Esophagus squamous epithelium (tissue), 5 donors: ENCODE measurements at regions not wholly inside any gene's neighbourhood (a gene's known extent, or its start where the extent isn't known, plus 50 kb on each side); places are given as distances from the start of the nearest gene placed in this dataset.

Experiments
- DNase-seq: peaks from one replicate; lab custom pipeline; 2025; lab: John Stamatoyannopoulos, UW
- H3K27ac ChIP-seq, 4 donors: fragments of 200-600 bp; sonication (generic); one replicate each; pipeline ENCODE4 v1.5.1; 2016 to 2019; ENCODE audit warnings: mild to moderate bottlenecking in 1 of 4
- H3K27me3 ChIP-seq, 4 donors: fragments of 200-600 bp; sonication (generic); 1 replicate in 3 of 4; 2 replicates in 1 of 4; pipeline versions ENCODE4 v1.5.1 to v1.6.0; 2017 to 2021; ENCODE audit warnings: antibody characterized with exemption in 1 of 4
- H3K36me3 ChIP-seq, 3 donors: fragments of 200-600 bp; sonication (generic); one replicate each; pipeline ENCODE4 v1.5.1; 2016 to 2019
- H3K4me1 ChIP-seq, 3 donors: fragments of 200-600 bp; sonication (generic); one replicate each; pipeline ENCODE4 v1.5.1; 2017 to 2019
- H3K4me3 ChIP-seq, 4 donors: fragments of 200-600 bp; sonication (generic); 1 replicate in 3 of 4; 2 replicates in 1 of 4; pipeline ENCODE4 v1.5.1; 2016 to 2019; ENCODE audit warnings: mild to moderate bottlenecking in 2 of 4, moderate library complexity in 1 of 4
- H3K9me3 ChIP-seq, 3 donors: fragments of 200-600 bp; sonication (generic); one replicate each; pipeline ENCODE4 v1.5.1; 2016 to 2019
- POLR2A ChIP-seq, 4 donors: fragments of 450-650 bp; IDR thresholded peaks; one replicate each; pipeline ENCODE4 v1.6.1; 2017; ENCODE audit warnings: antibody characterized with exemption in 4 of 4, mild to moderate bottlenecking in 4 of 4, moderate library complexity in 3 of 4
- WGBS, 2 donors: methylation state at CpG; one replicate each; pipeline ENCODE4 v1.1.5; 2018; 5-methylcytosine and 5-hydroxymethylcytosine counted together
- intact Hi-C: fragments of 100-400 bp; cut with DNase I; formaldehyde crosslinking; loops from one replicate; pipeline ENCODE4 v1.15.0; 2022
- TF ChIP-seq, protein P1 (sequence below), 6 experiments: fragments of 450-650 bp in 4 of 6; fragments of 200-600 bp in 2 of 6; sonication (generic) in 2 of 6; IDR thresholded peaks; one replicate each; pipeline ENCODE4 v1.5.1; 2016 to 2019; ENCODE audit warnings: antibody characterized with exemption in 6 of 6, mild to moderate bottlenecking in 4 of 6, moderate library complexity in 4 of 6
- donor health status: DM: yes; HTN: yes; CAD: no.

DNA sequence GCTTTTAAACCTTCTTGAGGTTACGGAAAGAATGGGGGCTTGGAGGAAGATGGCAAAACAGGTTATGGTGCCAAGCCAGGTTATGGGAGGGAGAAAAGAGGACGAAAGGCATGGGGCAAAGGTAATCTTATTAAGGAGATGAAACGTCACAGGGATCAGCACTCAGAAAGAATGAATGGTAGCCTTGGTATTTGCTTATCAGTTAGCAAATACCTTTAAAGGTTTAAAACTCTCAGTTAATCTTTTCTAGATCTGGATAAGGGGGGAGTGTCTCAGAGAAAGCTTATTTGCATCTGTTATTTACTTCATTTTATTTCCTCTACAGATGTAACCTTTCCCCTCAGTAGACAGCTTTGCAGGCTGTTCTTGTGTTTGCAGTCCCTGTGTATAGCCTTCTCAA, 55.5 kb upstream of the EEF1E1 start:
- no peak for DNase-seq
- Histone ChIP-seq H3K9me3 (no peaks in the 10 kb centered on the region), H3K27ac (no peak overlapping the region), H3K4me1 (no peaks in the 10 kb centered on the region), H3K4me3 (no peak overlapping the region), H3K27me3 (no peaks in the 10 kb centered on the region), H3K36me3 (no peaks in the 10 kb centered on the region)
- 49 to 52% methylated on average over 3 of the region's 3 CpGs for WGBS, 2 donors
- intact Hi-C loops, result no loop called here
- TF ChIP-seq, protein P1, sequence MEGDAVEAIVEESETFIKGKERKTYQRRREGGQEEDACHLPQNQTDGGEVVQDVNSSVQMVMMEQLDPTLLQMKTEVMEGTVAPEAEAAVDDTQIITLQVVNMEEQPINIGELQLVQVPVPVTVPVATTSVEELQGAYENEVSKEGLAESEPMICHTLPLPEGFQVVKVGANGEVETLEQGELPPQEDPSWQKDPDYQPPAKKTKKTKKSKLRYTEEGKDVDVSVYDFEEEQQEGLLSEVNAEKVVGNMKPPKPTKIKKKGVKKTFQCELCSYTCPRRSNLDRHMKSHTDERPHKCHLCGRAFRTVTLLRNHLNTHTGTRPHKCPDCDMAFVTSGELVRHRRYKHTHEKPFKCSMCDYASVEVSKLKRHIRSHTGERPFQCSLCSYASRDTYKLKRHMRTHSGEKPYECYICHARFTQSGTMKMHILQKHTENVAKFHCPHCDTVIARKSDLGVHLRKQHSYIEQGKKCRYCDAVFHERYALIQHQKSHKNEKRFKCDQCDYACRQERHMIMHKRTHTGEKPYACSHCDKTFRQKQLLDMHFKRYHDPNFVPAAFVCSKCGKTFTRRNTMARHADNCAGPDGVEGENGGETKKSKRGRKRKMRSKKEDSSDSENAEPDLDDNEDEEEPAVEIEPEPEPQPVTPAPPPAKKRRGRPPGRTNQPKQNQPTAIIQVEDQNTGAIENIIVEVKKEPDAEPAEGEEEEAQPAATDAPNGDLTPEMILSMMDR (IDR thresholded peaks at IDR 0.05), result no peak
- no peak for TF ChIP-seq POLR2A (IDR thresholded peaks at IDR 0.05)

DNA sequence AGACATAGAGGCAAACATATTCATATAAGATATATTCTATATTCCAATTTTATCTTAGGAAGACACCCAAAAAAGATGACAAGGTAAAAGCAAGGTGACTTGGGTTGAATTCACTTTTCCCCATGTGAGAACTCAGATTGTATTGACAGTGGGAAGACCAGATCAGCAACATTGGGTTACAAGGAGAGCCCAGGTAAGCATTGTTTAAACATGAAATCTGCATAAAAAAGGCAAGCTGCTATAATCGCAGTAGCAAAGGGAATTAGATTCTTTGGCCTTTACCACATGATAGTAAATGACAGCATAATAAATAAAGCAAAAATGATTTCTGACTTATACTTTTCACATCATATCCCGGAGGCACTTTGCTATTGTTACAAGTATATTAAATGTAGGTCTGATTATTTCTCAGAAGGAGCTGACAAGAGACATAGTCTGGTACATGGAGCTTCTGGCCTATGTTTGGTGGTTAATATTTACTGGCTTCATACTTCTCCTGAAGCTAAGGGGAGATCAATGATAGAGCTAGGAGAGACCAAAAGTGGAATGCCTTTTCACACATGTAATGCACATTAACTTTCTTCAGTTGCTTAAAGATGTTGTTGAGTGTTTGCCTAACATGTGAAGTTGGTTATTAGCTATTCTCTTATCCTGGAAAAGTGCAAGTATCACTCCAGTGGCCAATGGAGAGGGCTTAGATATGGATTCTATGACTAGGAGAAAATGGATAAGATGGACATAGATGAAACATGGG, 53.1 kb upstream of the EEF1E1 start:
- intact Hi-C loops, result no loop called here
- H3K27me3 ChIP-seq, result no peaks in the 10 kb centered on the region

More for the DNA sequence above, 53.1 kb upstream of the EEF1E1 start:
- no peak for DNase-seq
- Histone ChIP-seq H3K9me3 (no peaks in the 10 kb centered on the region), H3K36me3 (no peaks in the 10 kb centered on the region), H3K4me3 (no peak overlapping the region), H3K27ac (no peak overlapping the region), H3K4me1 (no peaks in the 10 kb centered on the region)
- WGBS, 2 donors, result 63 to 68% methylated on average over 2 of the region's 2 CpGs
- TF ChIP-seq POLR2A (IDR thresholded peaks at IDR 0.05), result no peak
- TF ChIP-seq, protein P1 (IDR thresholded peaks at IDR 0.05), result no peak
